HG03039 (cell line): ENCODE measurements at regions not wholly inside any gene's neighbourhood (a gene's known extent, or its start where the extent isn't known, plus 50 kb on each side); places are given as distances from the start of the nearest gene placed in this dataset.

Source experiments
- ATAC-seq: cut with Tn5 transposase; IDR thresholded peaks from one replicate; pipeline ENCODE4 v1.9.1; 2021; ENCODE audit warnings: mild to moderate bottlenecking, moderate library complexity; ENCODE audit not compliant: unreplicated experiment

GRCh38 chr12:39240587-39240986 is 202.3 kb downstream of the KIF21A start:
- ATAC-seq: no peak

- ATAC-seq: no peak
Measured at GRCh38 chr12:39239490-39240486, 203.1 kb downstream of the KIF21A start.

- ATAC-seq: no peak
Measured at GRCh38 chr12:39237004-39237403, 205.9 kb downstream of the KIF21A start.

- ATAC-seq: no peak
Measured at GRCh38 chr12:39235990-39236767, 206.7 kb downstream of the KIF21A start.

- no peak for ATAC-seq
Measured at GRCh38 chr12:39230086-39230485, 212.8 kb downstream of the KIF21A start.

- ATAC-seq: no peak
Measured at GRCh38 chr12:39227218-39227617, 215.7 kb downstream of the KIF21A start.

GRCh38 chr12:39224971-39225370 is 217.9 kb downstream of the KIF21A start:
- ATAC-seq: no peak

GRCh38 chr12:39205969-39206368 is 237.0 kb downstream of the KIF21A start:
- no peak for ATAC-seq

GRCh38 chr12:39199351-39199750 is 243.6 kb downstream of the KIF21A start:
- no peak for ATAC-seq

- ATAC-seq: no peak
Measured at GRCh38 chr12:39188689-39189088, 254.2 kb downstream of the KIF21A start.

- ATAC-seq: no peak
Measured at GRCh38 chr12:39186744-39187143, 256.2 kb downstream of the KIF21A start.

GRCh38 chr12:39178837-39179236 is 264.1 kb downstream of the KIF21A start:
- ATAC-seq: no peak

- ATAC-seq: no peak
Measured at GRCh38 chr12:39176356-39176755, 266.6 kb downstream of the KIF21A start.

- ATAC-seq: no peak
Measured at GRCh38 chr12:39173726-39174125, 268.3 kb upstream of the CPNE8 start.

- ATAC-seq: no peak
Measured at GRCh38 chr12:39165338-39165737, 259.9 kb upstream of the CPNE8 start.

GRCh38 chr12:39161465-39162085 is 256.2 kb upstream of the CPNE8 start:
- no peak for ATAC-seq

GRCh38 chr12:39157696-39158342 is 252.4 kb upstream of the CPNE8 start:
- no peak for ATAC-seq

GRCh38 chr12:39145175-39145999 is 240.0 kb upstream of the CPNE8 start:
- peak; percentile 67 for ATAC-seq

- ATAC-seq: no peak
Measured at GRCh38 chr12:39144613-39145061, 239.2 kb upstream of the CPNE8 start.

- ATAC-seq: no peak
Measured at GRCh38 chr12:39138268-39138667, 232.9 kb upstream of the CPNE8 start.
